ENCODE measurements at regions not wholly inside any gene's neighbourhood (a gene's known extent, or its start where the extent isn't known, plus 50 kb on each side); places are given as distances from the start of the nearest gene placed in this dataset.
A peak's percentile ranks its signal among the peaks of the same experiment; 100 is the strongest.

- Histone ChIP-seq H4K20me1 (ENCODE audit: insufficient read depth, low read length) (no peaks in the 10 kb centered on the region), H3K4me2 (ENCODE audit: low read depth, low read length) (no peak overlapping the region), H3K79me1 (ENCODE audit: low read depth in 1 of 2, low read length in 2 of 2) (no peaks in the 10 kb centered on the region), H3K4me1 (ENCODE audit: control insufficient read depth, insufficient read depth, low read length) (no peaks in the 10 kb centered on the region), H3K23ac (ENCODE audit: low read depth, low read length) (no peak overlapping the region), H3K9me3 (ENCODE audit: control insufficient read depth, insufficient read depth, low read length) (peaks cover 53% of the 10 kb centered on the region), H4K5ac (ENCODE audit: low read depth, low read length) (no peak overlapping the region), H4K91ac (ENCODE audit: insufficient read depth, low read depth, low read length) (no peak overlapping the region), H2AK5ac (ENCODE audit: low read depth, low read length) (no peak overlapping the region), H2BK15ac (ENCODE audit: low read depth, low read length) (no peak overlapping the region), H3K4me3 (ENCODE audit: insufficient read depth, low read depth, low read length) (no peak overlapping the region), H3K9ac (ENCODE audit: low read depth, low read length) (no peak overlapping the region), H2AK9ac (replicated peaks; ENCODE audit: low read depth, low read length, poor library complexity) (peak overlapping the region; percentile 37), H2BK5ac (ENCODE audit: low read depth, low read length, poor library complexity, severe bottlenecking) (no peak overlapping the region), H2AFZ (replicated peaks; ENCODE audit: low read length, poor library complexity) (no peak overlapping the region), H3K56ac (ENCODE audit: extremely low read depth, insufficient read depth, low read length) (no peak overlapping the region), H4K8ac (ENCODE audit: low read depth in 2 of 2, low read length in 2 of 2) (no peak overlapping the region), H3K14ac (replicated peaks; ENCODE audit: low read depth, low read length) (no peak overlapping the region), H3K9me1 (ENCODE audit: insufficient read depth, low read length) (no peaks in the 10 kb centered on the region), H3K18ac (ENCODE audit: low read depth, low read length) (no peak overlapping the region), H3K27me3 (ENCODE audit: control insufficient read depth, insufficient read depth, low read length) (no peaks in the 10 kb centered on the region), H3K4ac (ENCODE audit: low read depth, low read length) (no peak overlapping the region), H3K27ac (ENCODE audit: insufficient read depth, low read length) (no peak overlapping the region), H3K36me3 (ENCODE audit: control insufficient read depth, insufficient read depth, low read length) (no peaks in the 10 kb centered on the region), H2BK120ac (ENCODE audit: low read depth, low read length) (no peak overlapping the region), H2BK20ac (ENCODE audit: low read depth, low read length) (no peak overlapping the region)
- WGBS, 2 experiments (ENCODE audit: extremely low coverage in 2 of 2, insufficient read length in 1 of 2): no CpG with 5 or more reads among the region's 13 CpGs
- in situ Hi-C loops (cut with MboI; ENCODE audit: low sequenced_read_pairs) (no loop called here), dilution Hi-C loops (cut with HindIII; ENCODE audit: low sequenced_read_pairs, unreplicated experiment) (no loop called here), intact Hi-C loops (cut with micrococcal nuclease) (no loop called here)
- CTCF ChIA-PET: no interaction called here
- TF ChIP-seq, protein P1, sequence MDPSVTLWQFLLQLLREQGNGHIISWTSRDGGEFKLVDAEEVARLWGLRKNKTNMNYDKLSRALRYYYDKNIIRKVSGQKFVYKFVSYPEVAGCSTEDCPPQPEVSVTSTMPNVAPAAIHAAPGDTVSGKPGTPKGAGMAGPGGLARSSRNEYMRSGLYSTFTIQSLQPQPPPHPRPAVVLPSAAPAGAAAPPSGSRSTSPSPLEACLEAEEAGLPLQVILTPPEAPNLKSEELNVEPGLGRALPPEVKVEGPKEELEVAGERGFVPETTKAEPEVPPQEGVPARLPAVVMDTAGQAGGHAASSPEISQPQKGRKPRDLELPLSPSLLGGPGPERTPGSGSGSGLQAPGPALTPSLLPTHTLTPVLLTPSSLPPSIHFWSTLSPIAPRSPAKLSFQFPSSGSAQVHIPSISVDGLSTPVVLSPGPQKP (IDR thresholded peaks at IDR 0.05; ENCODE audit: borderline replicate concordance, low read depth, low read length): no peak
- TF ChIP-seq, protein P2, sequence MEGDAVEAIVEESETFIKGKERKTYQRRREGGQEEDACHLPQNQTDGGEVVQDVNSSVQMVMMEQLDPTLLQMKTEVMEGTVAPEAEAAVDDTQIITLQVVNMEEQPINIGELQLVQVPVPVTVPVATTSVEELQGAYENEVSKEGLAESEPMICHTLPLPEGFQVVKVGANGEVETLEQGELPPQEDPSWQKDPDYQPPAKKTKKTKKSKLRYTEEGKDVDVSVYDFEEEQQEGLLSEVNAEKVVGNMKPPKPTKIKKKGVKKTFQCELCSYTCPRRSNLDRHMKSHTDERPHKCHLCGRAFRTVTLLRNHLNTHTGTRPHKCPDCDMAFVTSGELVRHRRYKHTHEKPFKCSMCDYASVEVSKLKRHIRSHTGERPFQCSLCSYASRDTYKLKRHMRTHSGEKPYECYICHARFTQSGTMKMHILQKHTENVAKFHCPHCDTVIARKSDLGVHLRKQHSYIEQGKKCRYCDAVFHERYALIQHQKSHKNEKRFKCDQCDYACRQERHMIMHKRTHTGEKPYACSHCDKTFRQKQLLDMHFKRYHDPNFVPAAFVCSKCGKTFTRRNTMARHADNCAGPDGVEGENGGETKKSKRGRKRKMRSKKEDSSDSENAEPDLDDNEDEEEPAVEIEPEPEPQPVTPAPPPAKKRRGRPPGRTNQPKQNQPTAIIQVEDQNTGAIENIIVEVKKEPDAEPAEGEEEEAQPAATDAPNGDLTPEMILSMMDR (conservative IDR thresholded peaks at IDR 0.05; ENCODE audit: low read depth, low read length): no peak
- TF ChIP-seq RFX5 (IDR thresholded peaks at IDR 0.05; ENCODE audit: low read depth, low read length): no peak
- TF ChIP-seq, protein P3, sequence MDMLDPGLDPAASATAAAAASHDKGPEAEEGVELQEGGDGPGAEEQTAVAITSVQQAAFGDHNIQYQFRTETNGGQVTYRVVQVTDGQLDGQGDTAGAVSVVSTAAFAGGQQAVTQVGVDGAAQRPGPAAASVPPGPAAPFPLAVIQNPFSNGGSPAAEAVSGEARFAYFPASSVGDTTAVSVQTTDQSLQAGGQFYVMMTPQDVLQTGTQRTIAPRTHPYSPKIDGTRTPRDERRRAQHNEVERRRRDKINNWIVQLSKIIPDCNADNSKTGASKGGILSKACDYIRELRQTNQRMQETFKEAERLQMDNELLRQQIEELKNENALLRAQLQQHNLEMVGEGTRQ (IDR thresholded peaks at IDR 0.05; ENCODE audit: low read depth, low read length): no peak
- no peak for TF ChIP-seq MAFK (IDR thresholded peaks at IDR 0.05; ENCODE audit: low read depth, low read length)
- TF ChIP-seq MXI1 (IDR thresholded peaks at IDR 0.05; ENCODE audit: borderline replicate concordance, low read depth, low read length): no peak
- no peak for TF ChIP-seq BHLHE40 (IDR thresholded peaks at IDR 0.05; ENCODE audit: low read depth, low read length)
- TF ChIP-seq RAD21 (IDR thresholded peaks at IDR 0.05; ENCODE audit: low read length): no peak
- TF ChIP-seq MAZ (IDR thresholded peaks at IDR 0.05; ENCODE audit: borderline replicate concordance, low read depth, low read length): no peak
- TF ChIP-seq CHD1 (IDR thresholded peaks at IDR 0.05; ENCODE audit: low read depth, low read length): no peak
- TF ChIP-seq NFE2L2 (IDR thresholded peaks at IDR 0.05; ENCODE audit: low read depth, low read length): no peak
- no peak for TF ChIP-seq CEBPB (IDR thresholded peaks at IDR 0.05; ENCODE audit: low read depth, low read length)
- TF ChIP-seq POLR2A (IDR thresholded peaks at IDR 0.05; ENCODE audit: low read depth, low read length): no peak
- no peak for TF ChIP-seq RCOR1 (IDR thresholded peaks at IDR 0.05; ENCODE audit: insufficient replicate concordance, low read length)
- ATAC-seq (ENCODE audit: low read depth) (no peak), DNase-seq (no peak)
- BruUV-seq (replicated peaks): no TSS peak
- POLR2A ChIA-PET (ENCODE audit: unreplicated experiment): no interaction called here
Measured at GRCh38 chr22:47613606-47614350, 851.3 kb downstream of the TBC1D22A start.

All from IMR-90 (cell line).